GM21447 (cell line): ENCODE measurements at regions not wholly inside any gene's neighbourhood (a gene's known extent, or its start where the extent isn't known, plus 50 kb on each side); places are given as distances from the start of the nearest gene placed in this dataset.
"Not testable (repeated sequence)": the region's sequence is repeated elsewhere in the genome, so short reads cannot be mapped to it uniquely, and the experiment has no call there.

Experiments
- ATAC-seq: cut with Tn5 transposase; IDR thresholded peaks from one replicate; pipeline ENCODE4 v1.9.1; 2021; ENCODE audit not compliant: unreplicated experiment

- no peak for ATAC-seq
Observed at GRCh38 chr3:176005564-176005963, 1146.4 kb downstream of the NAALADL2 start.

- no peak for ATAC-seq
Observed at GRCh38 chr3:175989161-175989560, 1130.0 kb downstream of the NAALADL2 start.

GRCh38 chr3:175988401-175988800 lies 1129.3 kb downstream of the NAALADL2 start:
- no peak for ATAC-seq

GRCh38 chr3:175985781-175986180 lies 1126.6 kb downstream of the NAALADL2 start:
- no peak for ATAC-seq

GRCh38 chr3:175983379-175983778 lies 1124.2 kb downstream of the NAALADL2 start:
- no peak for ATAC-seq

GRCh38 chr3:175980486-175981090 lies 1121.5 kb downstream of the NAALADL2 start:
- no peak for ATAC-seq

- ATAC-seq: no peak
Observed at GRCh38 chr3:175977968-175978752, 1119.0 kb downstream of the NAALADL2 start.

GRCh38 chr3:175969456-175969855 lies 1110.3 kb downstream of the NAALADL2 start:
- ATAC-seq: no peak

GRCh38 chr3:175965036-175965435 lies 1105.9 kb downstream of the NAALADL2 start:
- ATAC-seq: no peak

GRCh38 chr3:175957427-175957826 lies 1098.3 kb downstream of the NAALADL2 start:
- no peak for ATAC-seq

GRCh38 chr3:175956964-175957363 lies 1097.8 kb downstream of the NAALADL2 start:
- no peak for ATAC-seq

GRCh38 chr3:175951047-175951694 lies 1092.0 kb downstream of the NAALADL2 start:
- ATAC-seq: no peak

- ATAC-seq: no peak
Observed at GRCh38 chr3:175948041-175948440, 1088.9 kb downstream of the NAALADL2 start.

GRCh38 chr3:175941352-175941751 lies 1082.2 kb downstream of the NAALADL2 start:
- ATAC-seq: no peak

GRCh38 chr3:175940881-175941280 lies 1081.7 kb downstream of the NAALADL2 start:
- no peak for ATAC-seq

GRCh38 chr3:175940243-175940642 lies 1081.1 kb downstream of the NAALADL2 start:
- no peak for ATAC-seq

GRCh38 chr3:175937367-175937766 lies 1078.2 kb downstream of the NAALADL2 start:
- not testable (repeated sequence) for ATAC-seq

GRCh38 chr3:175932586-175932985 lies 1073.5 kb downstream of the NAALADL2 start:
- no peak for ATAC-seq

- ATAC-seq: no peak
Observed at GRCh38 chr3:175919133-175919532, 1060.0 kb downstream of the NAALADL2 start.

- ATAC-seq: no peak
Observed at GRCh38 chr3:175916191-175916934, 1057.2 kb downstream of the NAALADL2 start.

- ATAC-seq: no peak
Observed at GRCh38 chr3:175914785-175915184, 1055.7 kb downstream of the NAALADL2 start.
